ENCODE measurements at regions not wholly inside any gene's neighbourhood (a gene's known extent, or its start where the extent isn't known, plus 50 kb on each side); places are given as distances from the start of the nearest gene placed in this dataset.

DNA sequence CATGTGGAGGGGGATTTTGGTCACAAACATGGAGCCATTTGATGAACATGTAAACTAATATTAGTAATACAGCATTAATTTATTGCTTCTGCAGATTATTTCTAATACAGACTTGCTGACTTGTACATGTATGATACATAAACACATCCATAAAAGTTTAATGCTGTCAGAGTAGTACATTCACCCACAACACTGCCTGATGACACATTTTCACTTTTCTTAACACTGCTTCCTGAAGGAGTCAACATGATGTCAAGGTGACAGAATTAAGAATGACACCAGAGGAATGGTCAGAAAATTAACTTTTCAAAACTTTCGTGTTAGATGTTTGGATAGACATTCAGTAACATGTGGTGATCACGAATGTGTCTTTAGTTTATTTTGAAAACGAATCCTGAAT, 199.4 kb downstream of the SATB1 start:
- in situ Hi-C loops (cut with HindIII; ENCODE audit: low pct_ligation_motif_present, low sequenced_read_pairs): no loop called here
- Histone ChIP-seq H3K36me3 (replicated peaks) (no peaks in the 10 kb centered on the region), H3K27ac (no peak overlapping the region), H3K27me3 (replicated peaks) (no peaks in the 10 kb centered on the region), H3K4me3 (ENCODE audit: low read depth, low read length) (no peak overlapping the region)
- no peak for TF ChIP-seq CTCF (IDR thresholded peaks at IDR 0.05; ENCODE audit: low read depth, low read length, missing control alignments)
- no peak for DNase-seq

- Histone ChIP-seq H3K4me3 (ENCODE audit: low read depth, low read length) (no peak overlapping the region), H3K27me3 (replicated peaks) (no peaks in the 10 kb centered on the region), H3K27ac (no peak overlapping the region), H3K36me3 (replicated peaks) (no peaks in the 10 kb centered on the region)
- DNase-seq: no peak
- in situ Hi-C loops (cut with HindIII; ENCODE audit: low pct_ligation_motif_present, low sequenced_read_pairs): no loop called here
- no peak for TF ChIP-seq CTCF (IDR thresholded peaks at IDR 0.05; ENCODE audit: low read depth, low read length, missing control alignments)
Observed at GRCh38 chr3:18224426-18224825, 200.7 kb downstream of the SATB1 start.

DNA sequence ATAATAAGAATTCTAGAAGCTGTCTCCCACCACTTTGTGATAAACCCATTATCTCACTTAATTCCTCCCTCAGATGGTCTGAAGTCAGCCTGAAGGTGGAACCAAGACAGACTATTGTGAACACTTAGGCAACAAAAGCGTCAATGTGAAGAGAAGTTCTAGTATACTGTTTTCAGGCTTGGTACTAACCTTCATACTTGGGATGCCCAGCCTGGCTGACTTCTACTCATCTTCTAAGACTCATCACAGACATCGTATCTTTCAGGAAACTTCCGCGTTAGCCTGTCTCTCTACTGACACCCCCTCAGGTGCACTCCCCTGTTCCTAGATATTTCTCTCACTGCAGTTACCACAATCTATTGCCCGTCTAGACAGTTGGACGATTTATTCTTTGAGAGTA, 201.2 kb downstream of the SATB1 start:
- no peaks in the 10 kb centered on the region for H3K36me3 ChIP-seq (replicated peaks)
- H3K27ac ChIP-seq: no peak overlapping the region
- no peak for DNase-seq
- H3K4me3 ChIP-seq (ENCODE audit: low read depth, low read length): no peak overlapping the region
- in situ Hi-C loops (cut with HindIII; ENCODE audit: low pct_ligation_motif_present, low sequenced_read_pairs): no loop called here
- no peak for TF ChIP-seq CTCF (IDR thresholded peaks at IDR 0.05; ENCODE audit: low read depth, low read length, missing control alignments)
- H3K27me3 ChIP-seq (replicated peaks): no peaks in the 10 kb centered on the region

GRCh38 chr3:18223571-18223970, 201.6 kb downstream of the SATB1 start:
- Histone ChIP-seq H3K27me3 (replicated peaks) (no peaks in the 10 kb centered on the region), H3K4me3 (ENCODE audit: low read depth, low read length) (no peak overlapping the region), H3K36me3 (replicated peaks) (no peaks in the 10 kb centered on the region), H3K27ac (no peak overlapping the region)
- DNase-seq: no peak
- in situ Hi-C loops (cut with HindIII; ENCODE audit: low pct_ligation_motif_present, low sequenced_read_pairs): no loop called here
- no peak for TF ChIP-seq CTCF (IDR thresholded peaks at IDR 0.05; ENCODE audit: low read depth, low read length, missing control alignments)

- Histone ChIP-seq H3K27me3 (replicated peaks) (no peaks in the 10 kb centered on the region), H3K4me3 (ENCODE audit: low read depth, low read length) (no peak overlapping the region), H3K36me3 (replicated peaks) (no peaks in the 10 kb centered on the region), H3K27ac (no peak overlapping the region)
- DNase-seq: no peak
- in situ Hi-C loops (cut with HindIII; ENCODE audit: low pct_ligation_motif_present, low sequenced_read_pairs): no loop called here
- no peak for TF ChIP-seq CTCF (IDR thresholded peaks at IDR 0.05; ENCODE audit: low read depth, low read length, missing control alignments)
Observed at GRCh38 chr3:18222686-18223085, 202.5 kb downstream of the SATB1 start.

GRCh38 chr3:18217507-18218174, 207.5 kb downstream of the SATB1 start:
- no peaks in the 10 kb centered on the region for H3K36me3 ChIP-seq (replicated peaks)
- no peaks in the 10 kb centered on the region for H3K27me3 ChIP-seq (replicated peaks)
- in situ Hi-C loops (cut with HindIII; ENCODE audit: low pct_ligation_motif_present, low sequenced_read_pairs): no loop called here
- no peak overlapping the region for H3K27ac ChIP-seq
- H3K4me3 ChIP-seq (ENCODE audit: low read depth, low read length): no peak overlapping the region
- DNase-seq: no peak
- TF ChIP-seq CTCF (IDR thresholded peaks at IDR 0.05; ENCODE audit: low read depth, low read length, missing control alignments): no peak

Data from brain microvascular endothelial cell (primary cell).